ENCODE measurements at regions not wholly inside any gene's neighbourhood (a gene's known extent, or its start where the extent isn't known, plus 50 kb on each side); places are given as distances from the start of the nearest gene placed in this dataset.

- ATAC-seq (ENCODE audit: poor library complexity) (no peak), DNase-seq (no peak)
- Mint-ChIP-seq H3K27ac (no peak overlapping the region), H3K36me3 (ENCODE audit: low read depth) (no peaks in the 10 kb centered on the region), H3K4me3 (no peak overlapping the region), H3K9me3 (no peaks in the 10 kb centered on the region), H3K27me3 (no peaks in the 10 kb centered on the region), H3K4me1 (ENCODE audit: low read depth) (no peaks in the 10 kb centered on the region)
- H3K4me1 ChIP-seq (ENCODE audit: insufficient read depth, low read length) = no peaks in the 10 kb centered on the region
- intact Hi-C loops (cut with DNase I, micrococcal nuclease) = no loop called here
- POLR2A ChIA-PET = no interaction called here
- H3K9me3 ChIP-seq (ENCODE audit: control insufficient read depth in 1 of 2, insufficient read depth in 1 of 2, low read length in 2 of 2) = peaks cover 0 to 6% of the 10 kb centered on the region in 2 experiments
- no peak overlapping the region for H3K4me3 ChIP-seq (ENCODE audit: low read length)
- CTCF ChIA-PET = no interaction called here
- no peaks in the 10 kb centered on the region for H3K36me3 ChIP-seq (ENCODE audit: insufficient read depth, low read length)
- no peak for TF ChIP-seq CTCF (IDR thresholded peaks at IDR 0.05)
- no peaks in the 10 kb centered on the region for H3K27me3 ChIP-seq (ENCODE audit: control insufficient read depth in 1 of 2, insufficient read depth in 2 of 2, low read length in 2 of 2)
- no peak overlapping the region for H3K27ac ChIP-seq (ENCODE audit: low read depth in 1 of 2, low read length in 2 of 2)
Observed at GRCh38 chr6:163811317-163811716, 396.8 kb downstream of the QKI start.

- H3K27me3 ChIP-seq (ENCODE audit: control insufficient read depth in 1 of 2, insufficient read depth in 2 of 2, low read length in 2 of 2) = no peaks in the 10 kb centered on the region
- no peak for DNase-seq
- H3K4me3 ChIP-seq (ENCODE audit: low read length) = no peak overlapping the region
- peaks cover 0 to 6% of the 10 kb centered on the region in 2 experiments for H3K9me3 ChIP-seq (ENCODE audit: control insufficient read depth in 1 of 2, insufficient read depth in 1 of 2, low read length in 2 of 2)
- H3K27ac Mint-ChIP-seq = no peak overlapping the region
- no peaks in the 10 kb centered on the region for H3K4me1 ChIP-seq (ENCODE audit: insufficient read depth, low read length)
- no peak overlapping the region for H3K27ac ChIP-seq (ENCODE audit: low read depth in 1 of 2, low read length in 2 of 2)
- TF ChIP-seq CTCF (IDR thresholded peaks at IDR 0.05) = no peak
- no peak for ATAC-seq (ENCODE audit: poor library complexity)
- H3K36me3 Mint-ChIP-seq (ENCODE audit: low read depth) = no peaks in the 10 kb centered on the region
- H3K36me3 ChIP-seq (ENCODE audit: insufficient read depth, low read length) = no peaks in the 10 kb centered on the region
- ChIA-PET CTCF (no interaction called here), POLR2A (no interaction called here)
- no peaks in the 10 kb centered on the region for H3K27me3 Mint-ChIP-seq
- H3K9me3 Mint-ChIP-seq = no peaks in the 10 kb centered on the region
- intact Hi-C loops (cut with DNase I, micrococcal nuclease) = no loop called here
- H3K4me1 Mint-ChIP-seq (ENCODE audit: low read depth) = no peaks in the 10 kb centered on the region
- H3K4me3 Mint-ChIP-seq = no peak overlapping the region
Observed at GRCh38 chr6:163809364-163809763, 394.8 kb downstream of the QKI start.

- ATAC-seq (ENCODE audit: poor library complexity) (no peak), DNase-seq (no peak)
- POLR2A ChIA-PET = no interaction called here
- Histone ChIP-seq H3K27ac (ENCODE audit: low read depth in 1 of 2, low read length in 2 of 2) (no peak overlapping the region), H3K9me3 (ENCODE audit: control insufficient read depth in 1 of 2, insufficient read depth in 1 of 2, low read length in 2 of 2) (peaks cover 0 to 6% of the 10 kb centered on the region in 2 experiments), H3K27me3 (ENCODE audit: control insufficient read depth in 1 of 2, insufficient read depth in 2 of 2, low read length in 2 of 2) (no peaks in the 10 kb centered on the region), H3K4me3 (ENCODE audit: low read length) (no peak overlapping the region), H3K4me1 (ENCODE audit: insufficient read depth, low read length) (no peaks in the 10 kb centered on the region), H3K36me3 (ENCODE audit: insufficient read depth, low read length) (no peaks in the 10 kb centered on the region)
- Mint-ChIP-seq H3K4me1 (ENCODE audit: low read depth) (no peaks in the 10 kb centered on the region), H3K27ac (no peak overlapping the region), H3K27me3 (no peaks in the 10 kb centered on the region), H3K9me3 (no peaks in the 10 kb centered on the region), H3K36me3 (ENCODE audit: low read depth) (no peaks in the 10 kb centered on the region), H3K4me3 (no peak overlapping the region)
- CTCF ChIA-PET = no interaction called here
- no peak for TF ChIP-seq CTCF (IDR thresholded peaks at IDR 0.05)
- intact Hi-C loops (cut with DNase I, micrococcal nuclease) = no loop called here
Observed at GRCh38 chr6:163808871-163809270, 394.4 kb downstream of the QKI start.

Measured in CD4-positive, alpha-beta T cell (primary cell).